HG03469 (cell line): ENCODE measurements at regions not wholly inside any gene's neighbourhood (a gene's known extent, or its start where the extent isn't known, plus 50 kb on each side); places are given as distances from the start of the nearest gene placed in this dataset.

Source experiments
- ATAC-seq: cut with Tn5 transposase; IDR thresholded peaks from one replicate; pipeline ENCODE4 v1.9.1; 2021; ENCODE audit warnings: mild to moderate bottlenecking, moderate library complexity, moderate number of reproducible peaks; ENCODE audit not compliant: unreplicated experiment

DNA sequence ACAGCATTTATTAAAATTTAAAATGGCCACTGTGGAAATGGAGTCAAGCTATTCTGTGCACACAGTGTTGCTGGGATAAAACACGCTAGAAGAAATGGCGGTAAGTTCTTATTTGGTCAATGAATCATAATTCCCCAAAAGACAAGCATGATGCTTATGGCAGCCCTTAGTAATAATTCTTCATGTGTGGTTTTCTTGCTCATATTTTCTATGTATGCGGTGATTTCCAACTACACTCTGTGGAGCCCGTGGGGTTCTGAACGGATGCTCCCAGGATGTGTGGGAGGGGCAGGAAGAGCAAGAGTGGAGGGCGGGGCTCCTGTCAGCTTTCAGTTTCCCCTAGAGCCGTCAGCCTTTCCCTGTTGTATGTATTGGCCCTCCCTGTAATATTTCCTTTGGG is 91.7 kb upstream of the RMDN2 start:
- no peak for ATAC-seq

- ATAC-seq = no peak
Observed at GRCh38 chr2:37836270-37836669, 88.8 kb upstream of the RMDN2 start.

DNA sequence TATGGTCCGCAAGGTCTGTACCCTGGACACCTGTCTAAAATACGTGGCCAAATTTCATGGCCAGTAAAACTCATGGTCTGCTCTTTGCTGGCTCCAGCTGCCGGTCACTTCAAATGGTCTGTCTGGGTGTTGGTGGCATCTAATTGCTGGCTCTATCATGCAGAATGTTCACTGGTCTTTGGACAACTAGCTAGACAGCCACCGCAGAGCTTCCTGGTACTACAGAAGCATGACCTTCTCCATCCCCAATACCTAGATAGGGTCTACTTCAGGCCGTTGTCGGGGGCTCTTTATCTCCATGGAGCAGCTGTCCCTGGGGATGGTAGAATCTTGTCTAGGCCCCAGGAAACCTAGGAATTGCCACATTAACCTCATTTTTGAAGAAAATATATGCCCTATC is 88.4 kb upstream of the RMDN2 start:
- no peak for ATAC-seq

GRCh38 chr2:37837628-37838328 is 87.3 kb upstream of the RMDN2 start:
- no peak for ATAC-seq

GRCh38 chr2:37838541-37839167 is 86.4 kb upstream of the RMDN2 start:
- no peak for ATAC-seq

- no peak for ATAC-seq
Observed at GRCh38 chr2:37839991-37840390, 85.1 kb upstream of the RMDN2 start.

GRCh38 chr2:37842732-37843440 is 82.2 kb upstream of the RMDN2 start:
- ATAC-seq = no peak

GRCh38 chr2:37843556-37843955 is 81.5 kb upstream of the RMDN2 start:
- ATAC-seq = no peak

GRCh38 chr2:37846207-37846606 is 78.9 kb upstream of the RMDN2 start:
- no peak for ATAC-seq

DNA sequence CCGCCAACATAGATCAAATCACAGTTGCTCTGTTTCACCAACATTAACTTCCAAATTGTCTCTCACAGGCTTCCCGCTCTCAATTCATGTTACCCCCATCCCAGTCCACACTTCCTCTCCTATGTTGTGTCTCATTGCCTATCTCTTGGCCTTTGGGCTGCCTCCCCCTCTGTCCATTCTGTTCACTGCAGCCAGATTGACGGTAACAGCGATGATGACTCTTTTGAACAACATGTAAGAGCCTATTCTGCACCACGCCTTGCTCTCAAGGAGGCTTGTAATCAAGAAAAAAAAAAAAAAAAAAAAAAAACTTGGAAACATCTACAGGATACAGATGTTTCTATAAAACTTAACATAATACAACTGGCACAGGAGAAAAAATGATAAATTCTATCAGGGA is 77.3 kb upstream of the RMDN2 start:
- no peak for ATAC-seq

- ATAC-seq = no peak
Observed at GRCh38 chr2:37848451-37848850, 76.6 kb upstream of the RMDN2 start.

DNA sequence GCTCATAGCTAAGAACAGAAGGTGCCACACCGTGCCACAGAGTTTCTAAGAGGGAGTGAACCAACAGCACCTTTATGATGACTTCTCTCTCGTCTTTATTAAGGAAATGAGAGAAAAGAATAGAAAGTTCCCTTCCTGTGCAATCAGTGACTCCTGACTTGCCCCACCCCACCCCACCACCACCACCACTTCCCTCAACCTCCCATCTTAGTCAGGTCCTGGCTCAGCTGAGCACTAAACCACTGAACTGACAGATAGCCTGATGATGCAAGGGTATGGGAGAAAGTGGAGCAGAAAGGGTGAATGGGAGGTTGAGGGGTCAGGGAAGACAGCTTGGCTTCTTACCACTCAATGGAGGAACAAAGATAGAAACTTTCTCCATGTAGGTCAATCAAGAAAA is 75.2 kb upstream of the RMDN2 start:
- no peak for ATAC-seq

DNA sequence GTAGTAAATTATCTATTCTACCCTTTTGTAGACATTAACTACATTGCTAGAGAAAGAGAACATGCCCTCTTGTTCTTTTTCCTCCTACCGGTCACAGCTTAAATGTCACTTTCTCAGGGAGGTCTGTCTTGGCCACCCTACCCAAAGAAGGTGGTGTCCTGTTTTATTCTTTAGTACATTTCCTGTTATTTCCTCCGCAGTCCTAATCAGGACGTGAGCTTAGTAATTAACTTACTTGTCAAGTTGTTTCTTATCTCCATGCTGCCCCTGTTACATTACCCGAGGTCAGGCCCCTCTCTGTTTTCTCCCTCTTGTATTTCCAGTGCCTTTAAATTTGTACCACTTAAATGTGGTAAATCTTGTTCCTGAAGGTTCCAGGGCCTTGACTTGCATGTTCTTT is 73.7 kb upstream of the RMDN2 start:
- ATAC-seq = no peak

- ATAC-seq = peak; percentile 57
Observed at GRCh38 chr2:37851828-37852584, 73.1 kb upstream of the RMDN2 start.

- no peak for ATAC-seq
Observed at GRCh38 chr2:37852585-37853014, 72.5 kb upstream of the RMDN2 start.

DNA sequence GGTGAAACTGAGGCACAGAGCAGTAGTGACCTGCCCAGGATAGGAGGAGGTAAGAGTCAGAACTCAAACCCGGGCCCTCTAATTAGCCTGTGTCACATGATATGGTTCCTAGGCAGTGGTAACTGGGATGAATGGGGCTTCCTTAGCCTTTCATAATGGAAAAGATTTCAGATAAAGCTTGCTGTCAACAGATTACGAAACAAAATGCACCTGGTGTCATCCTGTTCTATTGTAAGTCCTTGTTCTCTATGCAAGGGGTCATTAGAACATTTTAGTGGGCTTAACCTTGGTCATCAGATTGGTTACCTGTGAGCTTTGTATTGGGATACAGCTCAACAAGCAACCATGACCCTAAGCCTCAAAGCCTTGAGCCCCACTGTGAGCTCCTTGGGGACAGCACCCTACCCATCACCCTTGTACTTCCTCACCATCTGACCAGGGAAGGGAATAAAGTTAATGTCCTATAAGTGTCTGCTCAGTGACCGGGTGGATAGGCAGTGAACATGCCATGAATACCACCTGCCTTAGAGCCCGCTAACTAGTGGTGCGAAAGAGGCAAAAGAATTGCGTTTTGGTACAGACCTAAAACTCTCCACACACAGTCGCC is 70.3 kb upstream of the RMDN2 start:
- no peak for ATAC-seq

GRCh38 chr2:37855283-37856041 is 69.6 kb upstream of the RMDN2 start:
- no peak for ATAC-seq

GRCh38 chr2:37856101-37856751 is 68.9 kb upstream of the RMDN2 start:
- ATAC-seq = no peak

DNA sequence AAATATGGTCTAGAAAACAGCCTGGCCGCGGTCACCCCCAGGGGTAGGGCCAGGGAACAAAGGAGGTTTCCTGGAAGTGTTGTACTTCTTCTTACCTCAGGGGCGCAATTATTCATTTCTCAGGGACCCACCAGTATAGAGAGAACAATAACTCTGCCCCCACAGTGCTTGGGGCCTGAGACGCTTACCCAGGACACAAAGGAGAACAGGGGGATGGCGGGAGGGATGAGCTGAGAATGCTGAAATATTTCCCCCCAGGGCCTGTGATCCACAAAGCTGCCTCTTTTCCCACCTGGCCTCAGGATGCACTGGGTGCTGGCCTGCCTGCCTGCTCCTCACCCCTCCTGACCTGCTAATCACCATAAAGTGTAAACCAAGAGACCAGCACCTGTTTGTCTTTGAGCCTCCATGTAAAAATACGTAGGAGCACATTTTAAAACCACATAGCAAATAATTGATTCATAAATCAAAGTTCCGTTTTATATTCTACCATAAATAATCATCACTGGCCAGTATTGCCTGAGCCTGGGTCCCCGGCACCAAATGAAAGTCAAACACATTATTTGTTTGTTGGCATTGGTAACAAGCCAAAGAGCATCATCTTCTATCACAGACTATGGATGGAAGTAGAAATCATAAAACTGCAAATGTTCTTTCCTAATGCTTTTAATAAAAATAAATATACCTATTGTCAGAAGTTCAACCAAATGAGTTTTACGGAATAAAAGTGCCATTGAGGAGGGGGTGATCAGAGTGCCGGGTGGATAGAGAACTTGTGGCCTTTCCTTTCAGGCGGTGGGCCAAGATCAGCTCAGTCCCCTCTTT is 67.3 kb upstream of the RMDN2 start:
- ATAC-seq = no peak
